Osteocyte (in vitro differentiated cells): ENCODE measurements at regions not wholly inside any gene's neighbourhood (a gene's known extent, or its start where the extent isn't known, plus 50 kb on each side); places are given as distances from the start of the nearest gene placed in this dataset.

Experiments
- DNase-seq: peaks from one replicate; pipeline ENCODE4 v3.0.0; 2021; ENCODE audit warnings: mixed read lengths; ENCODE audit not compliant: unreplicated experiment; ENCODE audit errors: extremely low spot score
- H3K27ac Mint-ChIP-seq: one replicate; pipeline ENCODE4 v1.8.0; 2021; ENCODE audit warnings: mild to moderate bottlenecking, mixed read lengths; ENCODE audit not compliant: unreplicated experiment
- H3K27me3 Mint-ChIP-seq: one replicate; pipeline ENCODE4 v1.8.0; 2021; ENCODE audit warnings: mixed read lengths; ENCODE audit not compliant: unreplicated experiment
- H3K36me3 Mint-ChIP-seq: one replicate; pipeline ENCODE4 v1.8.0; 2021; ENCODE audit warnings: mixed read lengths; ENCODE audit not compliant: unreplicated experiment
- H3K4me1 Mint-ChIP-seq: one replicate; pipeline ENCODE4 v1.8.0; 2021; ENCODE audit warnings: mixed read lengths; ENCODE audit not compliant: unreplicated experiment
- H3K4me3 Mint-ChIP-seq: one replicate; pipeline ENCODE4 v1.8.0; 2021; ENCODE audit warnings: mild to moderate bottlenecking, moderate library complexity, mixed read lengths; ENCODE audit not compliant: unreplicated experiment
- H3K9me3 Mint-ChIP-seq: one replicate; pipeline ENCODE4 v1.8.0; 2021; ENCODE audit warnings: mixed read lengths; ENCODE audit not compliant: unreplicated experiment
- TF ChIP-seq, protein P1 (sequence below): fragments of 200-600 bp; sonication (generic); IDR thresholded peaks from 2 replicates; pipeline ENCODE4 v1.5.0; 2021; ENCODE audit warnings: antibody characterized with exemption, mild to moderate bottlenecking, moderate library complexity

DNA sequence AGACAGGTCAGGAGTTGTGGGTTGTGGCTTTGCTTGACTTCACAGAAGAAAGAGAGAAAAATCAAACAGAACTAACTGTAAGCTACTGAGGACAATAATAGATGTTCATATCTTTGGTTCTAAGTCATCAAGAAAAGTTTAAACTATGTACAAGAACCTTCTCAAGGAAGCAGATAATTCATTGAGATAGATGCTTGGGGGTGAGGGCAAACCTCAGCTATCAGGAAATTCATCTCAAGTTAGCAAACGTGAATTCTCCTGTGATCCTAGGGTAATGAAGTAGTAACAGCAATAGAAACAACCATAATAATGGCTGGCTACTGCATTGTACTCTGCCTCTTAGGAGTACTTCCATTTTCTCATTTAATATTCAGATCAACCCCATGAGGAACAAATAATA is 506.2 kb downstream of the PLPP3 start:
- peaks cover 66% of the 10 kb centered on the region for H3K4me1 Mint-ChIP-seq
- H3K27ac Mint-ChIP-seq = peak overlapping the region; percentile 86
- TF ChIP-seq, protein P1, sequence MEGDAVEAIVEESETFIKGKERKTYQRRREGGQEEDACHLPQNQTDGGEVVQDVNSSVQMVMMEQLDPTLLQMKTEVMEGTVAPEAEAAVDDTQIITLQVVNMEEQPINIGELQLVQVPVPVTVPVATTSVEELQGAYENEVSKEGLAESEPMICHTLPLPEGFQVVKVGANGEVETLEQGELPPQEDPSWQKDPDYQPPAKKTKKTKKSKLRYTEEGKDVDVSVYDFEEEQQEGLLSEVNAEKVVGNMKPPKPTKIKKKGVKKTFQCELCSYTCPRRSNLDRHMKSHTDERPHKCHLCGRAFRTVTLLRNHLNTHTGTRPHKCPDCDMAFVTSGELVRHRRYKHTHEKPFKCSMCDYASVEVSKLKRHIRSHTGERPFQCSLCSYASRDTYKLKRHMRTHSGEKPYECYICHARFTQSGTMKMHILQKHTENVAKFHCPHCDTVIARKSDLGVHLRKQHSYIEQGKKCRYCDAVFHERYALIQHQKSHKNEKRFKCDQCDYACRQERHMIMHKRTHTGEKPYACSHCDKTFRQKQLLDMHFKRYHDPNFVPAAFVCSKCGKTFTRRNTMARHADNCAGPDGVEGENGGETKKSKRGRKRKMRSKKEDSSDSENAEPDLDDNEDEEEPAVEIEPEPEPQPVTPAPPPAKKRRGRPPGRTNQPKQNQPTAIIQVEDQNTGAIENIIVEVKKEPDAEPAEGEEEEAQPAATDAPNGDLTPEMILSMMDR = no peak
- DNase-seq = no peak
- H3K4me3 Mint-ChIP-seq = no peak overlapping the region
- H3K27me3 Mint-ChIP-seq = no peaks in the 10 kb centered on the region
- peaks cover 2% of the 10 kb centered on the region for H3K36me3 Mint-ChIP-seq
- peaks cover 4% of the 10 kb centered on the region for H3K9me3 Mint-ChIP-seq

DNA sequence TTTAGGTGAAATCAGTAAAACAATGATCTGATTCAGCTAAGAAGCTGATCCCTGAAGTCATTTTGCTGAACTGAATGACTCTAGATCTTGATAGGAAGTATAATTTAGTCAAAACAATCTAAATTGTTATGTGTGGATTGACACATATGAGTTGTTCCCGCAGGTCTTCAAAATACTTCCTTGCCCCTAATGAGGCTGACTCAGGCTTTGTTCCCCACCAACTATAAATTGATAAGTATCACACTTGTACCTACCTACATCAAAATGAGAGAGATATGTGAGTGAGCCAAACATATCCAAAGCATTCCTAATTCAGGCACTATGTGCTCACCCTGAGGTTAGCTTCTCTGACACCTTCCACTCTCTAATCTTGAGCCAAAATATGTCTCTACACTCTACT is 507.1 kb downstream of the PLPP3 start:
- peaks cover 4% of the 10 kb centered on the region for H3K9me3 Mint-ChIP-seq
- H3K4me1 Mint-ChIP-seq = peaks cover 68% of the 10 kb centered on the region
- TF ChIP-seq, protein P1 = no peak
- H3K36me3 Mint-ChIP-seq = peaks cover 2% of the 10 kb centered on the region
- no peak overlapping the region for H3K4me3 Mint-ChIP-seq
- H3K27me3 Mint-ChIP-seq = no peaks in the 10 kb centered on the region
- no peak overlapping the region for H3K27ac Mint-ChIP-seq
- no peak for DNase-seq

DNA sequence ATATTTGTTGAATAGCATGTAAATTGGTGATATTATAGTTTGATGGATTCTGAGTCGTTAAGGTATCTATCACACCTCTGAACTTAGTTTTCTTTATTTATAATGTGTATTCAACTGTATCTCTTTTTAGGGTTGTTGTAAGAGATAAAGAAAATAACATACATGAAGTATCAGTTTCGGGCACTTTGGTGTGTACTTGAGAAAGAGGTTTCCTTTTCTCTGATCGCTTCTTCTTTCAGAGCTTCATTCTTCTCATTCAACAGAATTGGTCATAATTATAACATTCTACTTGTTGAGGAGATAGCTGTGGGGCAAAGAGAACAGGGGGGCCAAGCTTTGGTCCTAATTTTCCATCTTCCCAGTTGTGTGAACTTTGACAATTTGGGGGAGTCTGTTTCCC is 508.0 kb downstream of the PLPP3 start:
- peaks cover 2% of the 10 kb centered on the region for H3K36me3 Mint-ChIP-seq
- no peaks in the 10 kb centered on the region for H3K27me3 Mint-ChIP-seq
- peaks cover 4% of the 10 kb centered on the region for H3K9me3 Mint-ChIP-seq
- DNase-seq = no peak
- H3K4me1 Mint-ChIP-seq = peaks cover 67% of the 10 kb centered on the region
- no peak overlapping the region for H3K4me3 Mint-ChIP-seq
- TF ChIP-seq, protein P1 = no peak
- H3K27ac Mint-ChIP-seq = no peak overlapping the region

DNA sequence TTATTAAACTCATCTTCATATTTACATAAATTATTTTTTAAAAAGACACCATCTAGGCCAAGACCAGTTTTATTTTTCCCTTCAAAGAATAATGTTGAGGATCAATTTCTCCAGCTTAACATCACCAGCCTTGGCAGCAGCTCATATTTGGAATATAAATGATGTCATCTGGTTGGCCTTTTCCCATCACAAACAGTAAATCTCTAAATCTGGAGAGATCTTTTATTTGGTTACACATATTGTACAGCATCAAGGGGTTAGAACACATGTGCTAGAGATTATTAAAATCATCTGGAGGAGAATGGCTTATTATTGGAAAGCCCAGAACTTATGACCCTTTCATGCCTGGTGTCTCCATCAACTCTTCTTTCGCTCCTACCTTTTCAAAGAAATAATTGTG is 508.8 kb downstream of the PLPP3 start:
- Mint-ChIP-seq H3K4me3 (no peak overlapping the region), H3K9me3 (peaks cover 4% of the 10 kb centered on the region), H3K27me3 (no peaks in the 10 kb centered on the region), H3K27ac (peak overlapping the region; percentile 42), H3K36me3 (no peaks in the 10 kb centered on the region), H3K4me1 (peaks cover 74% of the 10 kb centered on the region)
- TF ChIP-seq, protein P1 = no peak
- DNase-seq = no peak

DNA sequence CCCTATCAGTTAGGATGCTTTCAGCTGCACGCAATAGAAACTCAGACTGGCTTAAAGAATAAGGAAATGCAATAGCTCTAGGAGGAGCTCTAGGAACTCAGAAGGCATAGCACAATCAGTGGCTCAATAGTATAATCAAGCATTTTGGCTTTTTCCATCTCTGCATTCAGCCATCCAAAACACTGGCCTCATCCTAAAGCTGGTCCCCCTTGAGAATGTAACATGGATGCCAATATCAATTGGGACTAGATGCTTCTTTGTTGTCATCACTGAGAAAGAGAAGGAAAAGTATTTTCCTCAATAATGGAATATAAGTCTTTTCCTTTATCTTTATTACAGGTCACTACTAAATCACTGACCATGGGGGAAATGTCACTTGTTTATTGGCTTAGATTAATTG is 509.5 kb downstream of the PLPP3 start:
- no peaks in the 10 kb centered on the region for H3K27me3 Mint-ChIP-seq
- no peak overlapping the region for H3K27ac Mint-ChIP-seq
- H3K9me3 Mint-ChIP-seq = peaks cover 4% of the 10 kb centered on the region
- no peaks in the 10 kb centered on the region for H3K36me3 Mint-ChIP-seq
- peaks cover 79% of the 10 kb centered on the region for H3K4me1 Mint-ChIP-seq
- H3K4me3 Mint-ChIP-seq = no peak overlapping the region
- no peak for DNase-seq
- TF ChIP-seq, protein P1 = no peak
